Spleen (tissue), 11 donors: ENCODE measurements at regions not wholly inside any gene's neighbourhood (a gene's known extent, or its start where the extent isn't known, plus 50 kb on each side); places are given as distances from the start of the nearest gene placed in this dataset.

Experiments
- DNase-seq: peaks from one replicate; pipeline ENCODE4 v3.0.0-alpha.2; 2020
- H3K27ac ChIP-seq, 8 donors: fragments of 200-600 bp; sonication (generic) in 7 of 8; 1 replicate in 4 of 8; 2 replicates in 4 of 8; pipeline versions ENCODE4 v1.5.0 to v1.8.0; 2016 to 2021; ENCODE audit warnings: inconsistent platforms in 4 of 8, mild to moderate bottlenecking in 4 of 8, moderate library complexity in 1 of 8
- H3K27me3 ChIP-seq, 7 donors: fragments of 200-600 bp; sonication (generic) in 6 of 7; replicated peaks in 1 of 7; 1 replicate in 4 of 7; 2 replicates in 3 of 7; pipeline versions ENCODE4 v1.5.0 to v1.8.0; 2016 to 2021; ENCODE audit warnings: inconsistent platforms in 3 of 7, mild to moderate bottlenecking in 1 of 7
- H3K36me3 ChIP-seq, 6 donors: fragments of 200-600 bp; sonication (generic) in 5 of 6; 1 replicate in 4 of 6; 2 replicates in 2 of 6; pipeline versions ENCODE4 v1.5.0 to v1.8.0; 2016 to 2021; ENCODE audit warnings: inconsistent platforms in 2 of 6
- H3K4me1 ChIP-seq, 6 donors: fragments of 200-600 bp; sonication (generic) in 5 of 6; 1 replicate in 3 of 6; 2 replicates in 3 of 6; pipeline versions ENCODE4 v1.5.0 to v1.8.0; 2016 to 2021; ENCODE audit warnings: inconsistent platforms in 3 of 6
- H3K4me3 ChIP-seq, 8 donors: fragments of 200-600 bp; sonication (generic) in 7 of 8; 1 replicate in 4 of 8; 2 replicates in 4 of 8; pipeline versions ENCODE4 v1.5.0 to v1.8.0; 2016 to 2021; ENCODE audit warnings: inconsistent platforms in 4 of 8, mild to moderate bottlenecking in 4 of 8, moderate library complexity in 2 of 8
- H3K9me3 ChIP-seq, 8 donors: fragments of 200-600 bp; sonication (generic) in 7 of 8; 1 replicate in 4 of 8; 2 replicates in 4 of 8; pipeline versions ENCODE4 v1.5.0 to v1.8.0; 2016 to 2021; ENCODE audit warnings: inconsistent platforms in 4 of 8
- CTCF ChIP-seq, 11 experiments: fragments of 200-600 bp in 7 of 11; fragments of 450-650 bp in 4 of 11; sonication (generic) in 4 of 11; IDR thresholded peaks in 8 of 11; conservative IDR thresholded peaks in 3 of 11; 1 replicate in 7 of 11; 2 replicates in 4 of 11; pipeline versions ENCODE4 v1.4.0 to v1.8.0; 2016 to 2021; ENCODE audit warnings: antibody characterized with exemption in 11 of 11, inconsistent platforms in 4 of 11, mild to moderate bottlenecking in 1 of 11
- POLR2A ChIP-seq, 3 donors: fragments of 450-650 bp; IDR thresholded peaks; one replicate each; pipeline ENCODE4 v1.5.1; 2017; ENCODE audit warnings: antibody characterized with exemption in 3 of 3, mild to moderate bottlenecking in 1 of 3
- POLR2AphosphoS5 ChIP-seq, 3 donors: sonication (generic); formaldehyde crosslinking; IDR thresholded peaks; one replicate each; pipeline ENCODE4 v1.5.1; 2017; ENCODE audit warnings: antibody characterized with exemption in 3 of 3
- WGBS, 5 donors: extraction: QIAGEN DNeasy Blood & Tissue Kit in 3 of 5; methylation state at CpG; one replicate each; pipeline versions ENCODE4 v1.1.5 to v1.1.7; 2013 to 2018; 5-methylcytosine and 5-hydroxymethylcytosine counted together
- intact Hi-C: fragments of 100-400 bp; cut with DNase I; formaldehyde crosslinking; loops from one replicate; pipeline ENCODE4 v1.15.0; 2023; ENCODE audit warnings: low total_unique reads
- donor health status: healthy with polysubstance abuse.
- donor health status: DM: no; HTN: no; CAD: no; lungs with moderate emphysema.
- donor health status: DM: no; HTN: no; CAD: no.
- donor health status: Bipolar disorder and iron deficiency.
- donor health status: healthy.
- donor health status: DM: no; HTN: no; CAD: no.
- donor health status: DM: yes; HTN: yes; CAD: no.

- WGBS, 5 donors = 90 to 100% (median 93%) methylated on average over 1 of the region's 1 CpG
- no peak for DNase-seq
- H3K9me3 ChIP-seq = no peaks in the 10 kb centered on the region
- H3K4me1 ChIP-seq = no peaks in the 10 kb centered on the region
- intact Hi-C loops = no loop called here
- no peak for TF ChIP-seq POLR2AphosphoS5 (IDR thresholded peaks at IDR 0.05)
- no peak for TF ChIP-seq POLR2A (IDR thresholded peaks at IDR 0.05)
- TF ChIP-seq CTCF (IDR thresholded peaks at IDR 0.05 in 8 of 11, conservative IDR thresholded peaks at IDR 0.05 in 3 of 11) = no peak
- H3K27ac ChIP-seq = no peak overlapping the region
- H3K27me3 ChIP-seq = no peaks in the 10 kb centered on the region
- H3K4me3 ChIP-seq = no peak overlapping the region
- no peaks in the 10 kb centered on the region for H3K36me3 ChIP-seq
These were observed 321.2 kb downstream of the UBE3D start for GRCh38 chr6:82744286-82745015.

- no peaks in the 10 kb centered on the region for H3K27me3 ChIP-seq
- intact Hi-C loops = no loop called here
- 48 to 70% (median 66%) methylated on average over 4 of the region's 4 CpGs for WGBS, 5 donors
- H3K27ac ChIP-seq = no peak overlapping the region
- H3K4me1 ChIP-seq = no peaks in the 10 kb centered on the region
- no peaks in the 10 kb centered on the region for H3K36me3 ChIP-seq
- no peaks in the 10 kb centered on the region for H3K9me3 ChIP-seq
- TF ChIP-seq POLR2AphosphoS5 (IDR thresholded peaks at IDR 0.05) (no peak), POLR2A (IDR thresholded peaks at IDR 0.05) (no peak), CTCF (IDR thresholded peaks at IDR 0.05 in 8 of 11, conservative IDR thresholded peaks at IDR 0.05 in 3 of 11) (no peak)
- no peak for DNase-seq
- H3K4me3 ChIP-seq = no peak overlapping the region
These were observed 315.1 kb downstream of the UBE3D start for GRCh38 chr6:82750556-82750955.

- intact Hi-C loops = no loop called here
- no peaks in the 10 kb centered on the region for H3K9me3 ChIP-seq
- no peak for DNase-seq
- no peak overlapping the region for H3K4me3 ChIP-seq
- no peak for TF ChIP-seq CTCF (IDR thresholded peaks at IDR 0.05 in 8 of 11, conservative IDR thresholded peaks at IDR 0.05 in 3 of 11)
- TF ChIP-seq POLR2AphosphoS5 (IDR thresholded peaks at IDR 0.05) = no peak
- TF ChIP-seq POLR2A (IDR thresholded peaks at IDR 0.05) = no peak
- H3K36me3 ChIP-seq = no peaks in the 10 kb centered on the region
- no peak overlapping the region for H3K27ac ChIP-seq
- H3K4me1 ChIP-seq = no peaks in the 10 kb centered on the region
- H3K27me3 ChIP-seq = no peaks in the 10 kb centered on the region
These were observed 313.9 kb downstream of the UBE3D start for GRCh38 chr6:82751718-82752117.

GRCh38 chr6:82761674-82762345 lies 303.8 kb downstream of the UBE3D start:
- 66 to 89% (median 75%) methylated on average over 2 of the region's 2 CpGs for WGBS, 5 donors
- no peak overlapping the region for H3K4me3 ChIP-seq
- no peak for DNase-seq
- H3K4me1 ChIP-seq = no peaks in the 10 kb centered on the region
- no peaks in the 10 kb centered on the region for H3K36me3 ChIP-seq
- no peak for TF ChIP-seq CTCF (IDR thresholded peaks at IDR 0.05 in 8 of 11, conservative IDR thresholded peaks at IDR 0.05 in 3 of 11)
- TF ChIP-seq POLR2A (IDR thresholded peaks at IDR 0.05) = no peak
- TF ChIP-seq POLR2AphosphoS5 (IDR thresholded peaks at IDR 0.05) = no peak
- H3K27me3 ChIP-seq = no peaks in the 10 kb centered on the region
- peaks cover 0 to 3% (median 0%) of the 10 kb centered on the region in 8 donors for H3K9me3 ChIP-seq
- intact Hi-C loops = no loop called here
- H3K27ac ChIP-seq = no peak overlapping the region
